Gastrocnemius medialis (tissue), 4 donors: ENCODE measurements at regions not wholly inside any gene's neighbourhood (a gene's known extent, or its start where the extent isn't known, plus 50 kb on each side); places are given as distances from the start of the nearest gene placed in this dataset.
A peak's percentile ranks its signal among the peaks of the same experiment; 100 is the strongest.

Experiments used
- ATAC-seq, 2 donors: fragments of 150-250 bp; one replicate each; pipeline ENCODE4 v1.9.1; 2016
- DNase-seq, 2 donors: peaks; one replicate each; pipeline ENCODE4 v3.0.0-alpha.2; 2019
- H3K27ac ChIP-seq, 4 donors: fragments of 200-600 bp; sonication (generic); 1 replicate in 1 of 4; 2 replicates in 3 of 4; pipeline ENCODE4 v1.5.1; 2016 to 2018; ENCODE audit warnings: mild to moderate bottlenecking in 2 of 4, moderate library complexity in 1 of 4
- H3K27me3 ChIP-seq, 3 donors: fragments of 200-600 bp; sonication (generic) in 2 of 3; 1 replicate in 1 of 3; 2 replicates in 2 of 3; pipeline versions ENCODE4 v1.5.1 to v1.6.0; 2016 to 2019; ENCODE audit warnings: mild to moderate bottlenecking in 1 of 3, moderate library complexity in 1 of 3
- H3K36me3 ChIP-seq, 2 donors: fragments of 200-600 bp; sonication (generic) in 1 of 2; one replicate each; pipeline ENCODE4 v1.5.1; 2017 to 2018
- H3K4me1 ChIP-seq, 2 donors: fragments of 200-600 bp; sonication (generic) in 1 of 2; one replicate each; pipeline ENCODE4 v1.5.1; 2016 to 2017; ENCODE audit warnings: mild to moderate bottlenecking in 2 of 2
- H3K4me3 ChIP-seq, 4 donors: fragments of 200-600 bp; sonication (generic) in 3 of 4; 1 replicate in 1 of 4; 2 replicates in 3 of 4; pipeline ENCODE4 v1.5.1; 2016 to 2019; ENCODE audit warnings: mild to moderate bottlenecking in 2 of 4
- H3K9me3 ChIP-seq, 3 donors: fragments of 200-600 bp; sonication (generic) in 2 of 3; 1 replicate in 1 of 3; 2 replicates in 2 of 3; pipeline ENCODE4 v1.5.1; 2016 to 2019
- CTCF ChIP-seq, 5 experiments: fragments of 450-650 bp in 3 of 5; fragments of 200-600 bp in 2 of 5; sonication (generic) in 2 of 5; IDR thresholded peaks in 4 of 5; conservative IDR thresholded peaks in 1 of 5; 1 replicate in 4 of 5; 2 replicates in 1 of 5; pipeline ENCODE4 v1.5.1; 2016 to 2019; ENCODE audit warnings: antibody characterized with exemption in 5 of 5, mild to moderate bottlenecking in 3 of 5, moderate library complexity in 3 of 5
- POLR2A ChIP-seq, 2 donors: fragments of 450-650 bp; IDR thresholded peaks; one replicate each; pipeline ENCODE4 v1.6.1; 2017; ENCODE audit warnings: antibody characterized with exemption in 2 of 2, mild to moderate bottlenecking in 2 of 2, moderate library complexity in 2 of 2
- in situ Hi-C, 4 donors: fragments of 200-750 bp; cut with MboI; loops; one replicate each; pipeline versions ENCODE4 v1.15.0 to v1.8.0; 2017; ENCODE audit warnings: low sequenced_read_pairs in 4 of 4
- intact Hi-C: fragments of 100-400 bp; cut with DNase I; formaldehyde crosslinking; loops from one replicate; pipeline ENCODE4 v1.15.1; 2023; ENCODE audit warnings: low total_unique reads

- no peaks in the 10 kb centered on the region for H3K27me3 ChIP-seq
- H3K9me3 ChIP-seq = no peaks in the 10 kb centered on the region
- no peak for ATAC-seq
- no peaks in the 10 kb centered on the region for H3K36me3 ChIP-seq
- H3K4me1 ChIP-seq = peaks cover 0 to 16% of the 10 kb centered on the region in 2 donors
- no peak overlapping the region for H3K27ac ChIP-seq
- H3K4me3 ChIP-seq = no peak overlapping the region
- DNase-seq = no peak
- intact Hi-C loops = no loop called here
- in situ Hi-C loops = no loop called here
- no peak for TF ChIP-seq CTCF (IDR thresholded peaks at IDR 0.05 in 4 of 5, conservative IDR thresholded peaks at IDR 0.05 in 1 of 5)
- TF ChIP-seq POLR2A (IDR thresholded peaks at IDR 0.05) = no peak
Observed at GRCh38 chr13:31864307-31864706, 125.0 kb downstream of the RXFP2 start.

DNA sequence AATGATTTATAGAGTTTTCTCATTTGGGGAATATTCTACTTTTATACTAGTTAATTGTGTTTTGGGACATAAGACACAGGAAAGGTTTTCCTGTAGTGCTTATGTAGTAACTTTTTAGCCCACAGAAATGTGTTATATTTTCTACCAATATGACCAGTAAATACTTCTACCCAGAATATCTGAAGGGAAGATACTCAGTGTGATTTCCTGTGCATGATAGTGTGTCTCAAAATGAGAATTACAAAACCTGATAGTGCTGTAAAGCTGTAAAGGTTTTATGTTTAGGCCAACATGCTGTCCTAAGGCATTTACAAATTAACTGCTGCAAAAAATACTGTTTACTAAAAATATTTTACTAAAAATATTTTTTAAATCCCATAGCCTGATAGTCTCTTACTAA, 126.8 kb downstream of the RXFP2 start:
- intact Hi-C loops = no loop called here
- TF ChIP-seq POLR2A (IDR thresholded peaks at IDR 0.05) = no peak
- no peak for TF ChIP-seq CTCF (IDR thresholded peaks at IDR 0.05 in 4 of 5, conservative IDR thresholded peaks at IDR 0.05 in 1 of 5)
- no peak for DNase-seq

GRCh38 chr13:31867709-31868108, 128.4 kb downstream of the RXFP2 start:
- in situ Hi-C loops = no loop called here

More for the DNA sequence above, 126.8 kb downstream of the RXFP2 start:
- no peaks in the 10 kb centered on the region for H3K9me3 ChIP-seq
- no peak overlapping the region for H3K4me3 ChIP-seq
- H3K4me1 ChIP-seq = peaks cover 0 to 2% of the 10 kb centered on the region in 2 donors
- ATAC-seq = no peak
- in situ Hi-C loops = no loop called here
- no peaks in the 10 kb centered on the region for H3K36me3 ChIP-seq
- no peak overlapping the region for H3K27ac ChIP-seq
- H3K27me3 ChIP-seq = no peaks in the 10 kb centered on the region

GRCh38 chr13:31869582-31869981, 130.3 kb downstream of the RXFP2 start:
- in situ Hi-C loops = no loop called here
- H3K27me3 ChIP-seq = no peaks in the 10 kb centered on the region

More at GRCh38 chr13:31867709-31868108, 128.4 kb downstream of the RXFP2 start:
- Histone ChIP-seq H3K4me3 (no peak overlapping the region), H3K9me3 (no peaks in the 10 kb centered on the region), H3K4me1 (no peaks in the 10 kb centered on the region), H3K27ac (peak overlapping the region in 1 of 4 donors; percentile 34), H3K27me3 (no peaks in the 10 kb centered on the region), H3K36me3 (no peaks in the 10 kb centered on the region)
- DNase-seq (no peak), ATAC-seq (no peak)
- intact Hi-C loops = no loop called here
- TF ChIP-seq POLR2A (IDR thresholded peaks at IDR 0.05) (no peak), CTCF (IDR thresholded peaks at IDR 0.05 in 4 of 5, conservative IDR thresholded peaks at IDR 0.05 in 1 of 5) (no peak)

More at GRCh38 chr13:31869582-31869981, 130.3 kb downstream of the RXFP2 start:
- TF ChIP-seq CTCF (IDR thresholded peaks at IDR 0.05 in 4 of 5, conservative IDR thresholded peaks at IDR 0.05 in 1 of 5) = no peak
- no peak for TF ChIP-seq POLR2A (IDR thresholded peaks at IDR 0.05)
- DNase-seq = no peak
- Histone ChIP-seq H3K27ac (no peak overlapping the region), H3K36me3 (no peaks in the 10 kb centered on the region), H3K9me3 (no peaks in the 10 kb centered on the region), H3K4me3 (no peak overlapping the region), H3K4me1 (no peaks in the 10 kb centered on the region)
- ATAC-seq = no peak
- intact Hi-C loops = no loop called here
